GM20000 (cell line): ENCODE measurements at regions not wholly inside any gene's neighbourhood (a gene's known extent, or its start where the extent isn't known, plus 50 kb on each side); places are given as distances from the start of the nearest gene placed in this dataset.

Experiments used
- DNase-seq: peaks from one replicate; pipeline ENCODE4 v3.0.0; 2012; ENCODE audit warnings: low spot score
- CTCF ChIP-seq: IDR thresholded peaks from 2 replicates; pipeline ENCODE4 v1.5.1; 2012; ENCODE audit warnings: mild to moderate bottlenecking, control low read depth; ENCODE audit errors: extremely low read depth, missing control alignments

- DNase-seq, result no peak
- TF ChIP-seq CTCF, result no peak
These were observed 233.7 kb downstream of the THBS2 start for GRCh38 chr6:169019727-169020491.

- no peak for DNase-seq
- TF ChIP-seq CTCF, result no peak
These were observed 234.5 kb downstream of the THBS2 start for GRCh38 chr6:169019111-169019510.

- no peak for DNase-seq
- no peak for TF ChIP-seq CTCF
These were observed 236.9 kb downstream of the THBS2 start for GRCh38 chr6:169016758-169017157.

GRCh38 chr6:169014211-169015197, 239.1 kb downstream of the THBS2 start:
- DNase-seq, result no peak
- TF ChIP-seq CTCF, result no peak

- DNase-seq, result no peak
- no peak for TF ChIP-seq CTCF
These were observed 244.0 kb downstream of the THBS2 start for GRCh38 chr6:169009628-169010027.

- no peak for TF ChIP-seq CTCF
- no peak for DNase-seq
These were observed 244.9 kb downstream of the THBS2 start for GRCh38 chr6:169008641-169009257.
